Erythroblast (primary cell): ENCODE measurements at regions not wholly inside any gene's neighbourhood (a gene's known extent, or its start where the extent isn't known, plus 50 kb on each side); places are given as distances from the start of the nearest gene placed in this dataset.

Source experiments
- GATA1 ChIP-seq: IDR thresholded peaks from 2 replicates; pipeline ENCODE4 v1.6.1; 2011; ENCODE audit warnings: low read depth, mild to moderate bottlenecking, control low read depth, low read length, moderate library complexity
- POLR2A ChIP-seq: IDR thresholded peaks from 2 replicates; pipeline ENCODE4 v1.6.1; 2011; ENCODE audit warnings: mild to moderate bottlenecking, low read length

DNA sequence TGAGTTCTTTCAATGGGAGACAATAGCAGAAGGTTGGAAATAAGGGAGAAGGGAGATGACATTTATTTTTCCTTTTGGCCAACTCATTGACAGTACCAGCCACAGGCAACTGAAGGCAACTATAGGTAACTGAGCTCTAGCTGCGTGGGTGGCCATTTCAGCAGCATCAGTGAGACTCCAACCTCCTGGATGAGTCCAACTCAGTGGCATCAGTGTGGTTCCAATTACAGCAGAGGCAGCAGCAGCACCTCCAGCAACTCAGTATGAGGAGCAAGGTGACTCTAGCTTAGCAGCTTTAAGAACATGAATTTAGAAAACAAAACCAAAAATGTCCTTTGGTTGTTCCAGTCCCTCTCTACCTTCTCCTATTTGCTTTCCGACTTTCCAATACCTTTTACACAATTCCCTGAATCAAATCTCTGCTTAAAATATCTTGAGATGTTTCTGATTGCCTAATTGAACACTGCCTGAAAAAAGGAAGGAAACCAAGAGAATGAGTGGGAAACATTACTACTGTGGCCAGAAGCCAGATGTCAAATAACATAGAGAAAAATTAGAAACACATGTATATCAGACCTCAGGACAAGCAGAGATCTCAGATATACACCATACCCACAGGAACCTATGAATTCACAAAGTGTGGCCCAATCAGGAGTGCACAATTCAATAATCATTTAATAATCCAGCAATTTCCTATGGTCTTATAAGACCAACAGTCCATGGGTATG, 166.5 kb upstream of the RORB start:
- no peak for TF ChIP-seq POLR2A
- no peak for TF ChIP-seq GATA1
